HG02885 (cell line): ENCODE measurements at regions not wholly inside any gene's neighbourhood (a gene's known extent, or its start where the extent isn't known, plus 50 kb on each side); places are given as distances from the start of the nearest gene placed in this dataset.
"Not testable (repeated sequence)": the region's sequence is repeated elsewhere in the genome, so short reads cannot be mapped to it uniquely, and the experiment has no call there.

ENCODE experiments used
- ATAC-seq: cut with Tn5 transposase; IDR thresholded peaks from one replicate; pipeline ENCODE4 v1.9.1; 2021; ENCODE audit warnings: mild to moderate bottlenecking; ENCODE audit not compliant: unreplicated experiment, poor library complexity

DNA sequence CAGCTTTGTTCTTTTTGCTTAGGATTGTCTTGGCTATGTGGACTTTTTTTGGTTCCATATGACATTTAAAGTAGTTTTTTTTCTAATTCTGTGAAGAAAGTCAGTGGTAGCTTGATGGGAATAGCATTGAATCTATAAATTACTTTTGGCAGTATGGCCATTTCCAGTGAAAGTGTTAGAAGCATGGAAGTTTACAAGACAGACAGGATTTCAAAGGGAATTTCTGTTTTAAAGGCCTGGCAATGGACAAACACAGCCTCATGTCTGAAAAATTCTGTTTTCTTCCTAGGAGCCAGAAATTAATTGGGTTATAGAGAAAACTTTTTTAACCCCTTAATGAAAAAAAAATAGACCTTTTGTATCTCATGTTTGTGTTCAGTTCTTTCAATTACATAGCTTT is 184.4 kb downstream of the ATP23 start:
- ATAC-seq: not testable (repeated sequence)

DNA sequence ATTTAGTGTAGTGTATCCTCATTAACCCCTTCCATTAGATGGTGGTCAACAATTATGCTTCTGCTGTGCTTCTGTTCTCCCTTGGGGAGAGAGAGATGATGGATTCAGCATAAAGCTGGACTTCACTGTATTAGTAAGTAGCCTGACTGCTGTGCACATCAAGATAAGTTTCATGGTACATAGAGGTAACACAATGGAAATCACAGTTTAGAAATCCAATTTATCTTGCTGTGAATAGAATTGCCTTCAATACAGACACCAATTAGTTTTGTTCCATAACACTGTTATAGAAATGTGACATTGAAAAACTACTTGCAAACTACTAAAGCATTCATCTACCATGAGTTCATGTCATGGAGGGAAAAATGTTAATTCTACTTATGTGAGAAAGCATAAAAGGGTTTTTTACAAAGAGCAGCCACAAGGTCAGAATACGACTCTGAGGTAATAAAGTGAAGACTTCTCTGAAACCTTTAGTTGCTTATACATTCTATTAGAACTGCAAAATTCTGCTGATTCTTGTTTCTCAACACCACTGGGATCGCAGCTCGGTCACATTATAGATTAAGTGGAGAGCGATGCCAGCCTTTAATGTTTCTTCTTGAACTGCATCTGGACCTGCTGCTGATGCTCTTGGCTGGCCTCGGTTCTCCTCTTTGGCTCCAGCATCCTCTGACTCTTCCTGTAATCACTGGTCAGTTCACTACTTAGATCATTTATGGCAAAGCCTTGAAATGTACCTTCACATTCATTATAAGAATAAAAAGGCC is 190.8 kb downstream of the ATP23 start:
- ATAC-seq: no peak

DNA sequence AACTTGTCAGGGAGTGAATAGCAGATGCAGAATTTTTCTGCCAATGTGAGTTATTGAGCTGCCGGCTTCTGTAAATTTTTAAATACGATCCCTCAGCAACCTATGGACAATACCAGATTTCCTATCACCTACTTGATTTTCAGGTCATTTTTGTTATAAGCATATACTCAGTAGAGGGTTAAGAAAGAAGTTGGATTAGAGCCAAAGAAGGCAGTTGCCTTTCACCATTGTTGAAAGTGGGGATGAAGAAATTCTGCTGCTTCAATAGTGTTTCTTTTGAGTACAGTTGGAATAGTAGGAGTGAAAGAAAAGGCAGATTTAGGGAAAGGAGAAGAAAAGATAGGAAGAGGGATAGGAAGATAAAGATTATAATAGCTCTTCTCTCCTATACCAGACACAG is 197.1 kb downstream of the ATP23 start:
- no peak for ATAC-seq

DNA sequence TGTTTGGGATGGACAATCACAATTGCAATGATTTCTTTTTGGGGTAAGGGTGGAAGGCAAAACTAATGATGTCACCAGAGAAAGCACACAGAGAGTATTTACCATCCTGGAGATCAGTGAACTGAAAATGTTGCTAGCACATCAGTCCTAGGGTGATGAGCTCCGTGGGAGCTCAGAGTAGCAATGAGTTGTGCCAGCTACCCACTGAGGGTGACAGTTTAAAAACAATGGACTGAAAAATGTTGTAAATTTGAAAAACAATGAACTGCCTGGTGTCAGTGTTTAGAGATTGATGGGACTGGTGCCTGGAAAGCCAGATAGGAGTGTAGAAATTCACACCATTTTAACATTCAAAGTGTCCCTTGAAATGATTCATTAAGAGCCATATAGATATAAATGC is 198.5 kb downstream of the ATP23 start:
- ATAC-seq: no peak

DNA sequence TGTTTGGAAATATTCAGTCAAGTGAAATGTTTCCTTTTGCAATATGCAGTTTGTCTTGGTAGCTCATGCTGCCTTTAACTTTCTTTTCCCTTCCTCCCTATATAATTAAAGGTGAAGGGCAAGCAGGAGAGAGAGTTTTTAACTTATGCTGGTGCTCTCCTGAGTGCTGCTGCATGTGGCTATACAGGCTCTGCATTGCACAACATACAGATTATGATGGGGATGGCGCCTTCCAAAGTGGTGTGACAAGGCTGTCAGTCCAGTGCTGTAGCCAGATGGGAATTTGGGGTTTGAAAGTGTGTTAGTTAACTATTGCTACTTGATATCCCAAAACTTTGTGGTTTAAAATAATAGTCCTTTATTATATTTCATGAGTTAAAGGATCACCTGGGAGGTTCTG is 199.0 kb downstream of the ATP23 start:
- ATAC-seq: no peak

DNA sequence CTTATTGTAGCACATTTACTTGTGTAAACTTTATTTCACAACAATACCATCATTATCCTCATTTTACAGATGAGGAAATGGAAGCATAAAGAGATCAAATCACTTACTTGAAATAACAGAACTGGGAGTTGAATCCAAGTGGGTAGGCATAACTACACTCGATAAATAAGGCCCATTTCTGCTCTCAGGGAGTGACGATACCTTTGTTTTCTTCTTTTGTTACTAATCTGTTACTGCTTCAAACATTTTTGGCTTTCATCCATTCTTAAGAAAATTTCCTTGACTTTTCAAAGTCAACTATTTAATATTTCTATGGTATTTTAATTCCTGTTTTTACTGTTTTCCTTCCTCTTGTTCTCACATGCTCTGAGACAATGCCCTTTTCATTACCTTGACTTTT is 201.6 kb downstream of the ATP23 start:
- ATAC-seq: no peak

DNA sequence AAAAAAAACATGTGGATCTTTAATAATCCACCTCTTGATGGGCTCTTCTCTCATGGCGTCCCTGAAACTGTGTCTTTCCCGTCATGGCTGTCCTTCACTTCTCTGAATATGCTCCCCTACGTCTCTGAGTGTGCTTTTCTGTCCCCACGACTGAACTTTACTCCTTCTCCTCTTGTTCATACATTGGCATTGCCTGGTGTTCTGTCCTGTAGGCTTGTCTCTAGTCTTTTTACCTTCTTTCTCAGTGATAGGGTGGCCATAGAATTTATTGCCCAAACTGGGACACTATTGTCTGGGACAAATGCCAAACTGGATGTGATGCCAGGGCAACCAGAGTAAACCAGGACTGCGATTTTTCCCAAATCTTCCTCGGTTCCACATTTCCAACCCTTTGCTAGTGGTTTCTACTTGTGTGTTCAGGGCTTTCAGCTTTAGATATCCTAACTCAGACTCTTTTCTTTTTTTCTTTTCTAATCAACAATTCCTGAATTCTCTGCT is 202.2 kb downstream of the ATP23 start:
- ATAC-seq: no peak

DNA sequence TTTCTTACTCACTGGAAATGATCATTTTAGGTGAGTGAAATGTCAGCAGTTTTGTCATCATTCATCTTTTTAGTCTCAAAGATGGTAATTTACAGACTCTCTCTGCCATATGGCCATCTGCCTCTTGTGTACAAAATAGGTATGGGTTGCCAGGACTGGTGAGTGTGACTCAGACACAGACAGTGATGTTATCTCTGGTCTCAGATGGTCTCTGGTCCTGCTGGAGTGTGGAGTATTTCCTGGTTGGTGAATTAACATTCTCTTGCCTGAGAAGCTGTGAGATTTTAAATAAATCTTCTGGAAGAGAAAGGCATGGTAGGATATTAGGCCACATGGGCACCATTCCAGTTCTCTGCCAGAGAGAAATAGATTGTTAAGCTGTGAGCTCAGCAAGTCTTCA is 207.0 kb downstream of the ATP23 start:
- ATAC-seq: no peak

DNA sequence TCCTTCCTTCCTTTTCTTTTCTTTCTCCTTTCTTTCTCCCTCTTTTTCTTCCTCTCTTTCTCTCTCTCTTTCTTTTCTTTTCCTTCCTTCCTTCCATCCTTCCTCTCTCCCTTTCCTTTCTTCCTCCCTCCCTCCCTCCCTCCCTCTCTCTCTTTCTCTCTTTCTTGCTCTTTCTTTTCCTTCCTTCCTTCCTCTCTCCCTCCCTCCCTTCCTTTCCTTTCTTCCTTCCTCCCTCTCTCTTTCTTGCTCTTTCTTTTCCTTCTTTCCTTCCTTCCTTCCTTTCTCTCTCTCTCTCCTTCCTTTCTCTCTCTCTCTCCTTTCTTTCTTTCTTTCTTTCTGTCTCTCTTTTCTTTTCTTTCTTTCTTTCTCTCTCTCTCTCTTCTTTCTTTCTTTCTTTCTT is 207.6 kb downstream of the ATP23 start:
- no peak for ATAC-seq

DNA sequence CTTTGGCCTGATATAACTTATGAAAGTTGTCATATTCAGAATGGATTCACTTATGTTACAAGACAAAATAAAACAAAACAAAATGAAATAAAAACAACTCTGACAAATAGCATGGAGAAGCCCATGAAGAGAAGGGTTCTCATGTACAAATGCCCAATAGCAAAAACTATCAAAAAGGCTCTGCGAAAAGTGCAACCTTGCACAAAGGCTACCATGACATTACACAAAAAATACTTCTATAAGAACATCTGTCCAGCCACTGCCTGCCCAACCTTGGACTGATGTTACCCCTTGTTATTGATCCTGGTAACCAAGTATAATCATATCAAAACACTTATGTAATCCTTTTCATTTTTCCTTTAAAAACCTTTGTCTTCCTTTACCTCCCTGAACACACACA is 213.0 kb downstream of the ATP23 start:
- no peak for ATAC-seq

DNA sequence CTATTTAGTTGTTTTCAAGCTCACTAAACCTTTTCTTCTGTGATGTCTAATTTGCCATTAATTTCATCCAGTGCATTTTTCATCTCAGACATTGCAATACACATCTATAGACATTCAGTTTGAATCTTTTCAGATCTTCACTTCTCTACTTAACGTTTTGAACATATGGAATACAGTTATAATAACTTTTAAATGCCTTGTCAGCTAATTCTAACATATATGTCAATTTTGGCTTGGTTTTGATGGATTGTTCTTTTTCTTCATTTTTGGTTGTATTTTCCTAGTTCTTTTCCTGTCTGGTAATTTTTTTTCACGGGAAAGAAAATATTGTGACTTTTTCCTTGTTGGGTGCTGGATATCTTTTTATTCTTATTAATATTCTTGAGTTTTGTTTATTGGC is 215.3 kb downstream of the ATP23 start:
- no peak for ATAC-seq

DNA sequence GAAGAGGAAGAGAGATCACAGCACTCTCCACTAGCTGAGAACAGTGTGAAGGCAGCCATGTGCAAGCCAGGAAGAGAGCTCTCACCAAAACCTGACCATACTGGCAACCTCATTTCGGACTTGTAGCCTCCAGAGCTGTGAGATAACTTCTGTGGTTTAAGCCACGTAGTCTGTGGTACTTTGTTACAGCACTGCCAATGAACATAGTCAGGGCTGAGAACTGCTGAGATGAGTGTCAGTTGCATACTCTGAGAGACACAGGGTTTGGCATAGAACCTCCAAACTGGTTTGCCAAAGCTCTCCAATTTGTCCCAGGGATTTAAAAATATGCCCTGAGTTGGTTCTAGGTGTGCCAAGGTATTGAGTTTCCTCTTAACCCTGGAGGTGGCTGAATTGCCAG is 218.6 kb downstream of the ATP23 start:
- no peak for ATAC-seq

DNA sequence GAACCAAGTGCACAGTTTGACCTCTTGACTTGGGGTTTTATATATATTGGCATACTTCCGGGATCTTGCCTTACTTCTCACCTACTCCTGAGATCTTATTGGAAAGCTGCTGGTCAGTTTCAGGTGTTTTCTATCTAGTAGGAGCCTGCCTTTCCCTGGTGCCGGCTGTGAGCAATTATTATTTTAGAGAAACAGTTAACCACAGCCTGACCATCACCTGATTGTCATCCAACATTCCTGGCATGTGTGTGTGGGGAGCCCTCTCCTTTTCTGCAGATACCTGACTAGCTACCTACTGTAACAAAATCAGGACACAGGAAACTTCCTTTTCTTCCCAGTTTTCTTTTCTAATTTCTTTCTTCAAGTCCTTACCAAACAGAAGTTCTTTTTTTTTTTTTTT is 220.4 kb downstream of the ATP23 start:
- no peak for ATAC-seq

DNA sequence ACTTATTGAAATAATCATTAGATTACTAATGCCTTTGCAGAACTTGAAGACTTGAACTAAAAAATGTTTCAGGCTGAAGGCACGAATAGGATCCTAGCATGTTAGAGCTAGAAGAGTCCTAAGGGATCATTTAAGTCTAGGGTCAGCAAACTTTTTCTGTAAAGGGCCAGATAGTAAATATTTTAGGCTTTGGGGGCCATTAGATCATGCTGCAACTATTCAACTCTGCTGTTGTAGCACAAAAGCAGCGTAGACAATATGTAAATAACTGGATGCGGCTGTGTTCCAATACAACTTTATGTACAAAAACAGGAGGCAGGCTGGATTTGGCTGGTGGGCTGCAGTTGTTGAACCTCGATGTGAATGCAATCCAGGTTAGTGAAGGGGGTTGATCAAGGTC is 221.7 kb downstream of the ATP23 start:
- ATAC-seq: no peak

DNA sequence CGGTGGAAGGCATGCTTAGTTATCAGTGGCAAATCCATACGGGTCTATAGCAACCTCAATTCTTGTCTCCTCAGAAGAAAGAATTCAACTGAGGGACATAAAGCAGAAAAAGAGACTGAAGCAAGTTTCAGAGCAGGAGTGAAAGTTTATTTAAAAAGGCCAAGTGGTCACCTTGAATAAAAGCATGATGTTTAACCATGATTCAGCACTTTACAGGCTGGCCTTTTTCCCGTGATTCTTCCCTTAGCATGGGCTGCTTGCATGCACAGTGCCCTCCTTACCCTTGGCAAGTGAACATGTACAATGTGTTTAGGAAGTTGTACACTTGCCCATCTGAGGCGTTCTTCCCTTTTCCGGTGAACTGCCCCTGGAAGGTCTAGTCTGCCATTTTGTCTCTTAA is 225.3 kb downstream of the ATP23 start:
- no peak for ATAC-seq

DNA sequence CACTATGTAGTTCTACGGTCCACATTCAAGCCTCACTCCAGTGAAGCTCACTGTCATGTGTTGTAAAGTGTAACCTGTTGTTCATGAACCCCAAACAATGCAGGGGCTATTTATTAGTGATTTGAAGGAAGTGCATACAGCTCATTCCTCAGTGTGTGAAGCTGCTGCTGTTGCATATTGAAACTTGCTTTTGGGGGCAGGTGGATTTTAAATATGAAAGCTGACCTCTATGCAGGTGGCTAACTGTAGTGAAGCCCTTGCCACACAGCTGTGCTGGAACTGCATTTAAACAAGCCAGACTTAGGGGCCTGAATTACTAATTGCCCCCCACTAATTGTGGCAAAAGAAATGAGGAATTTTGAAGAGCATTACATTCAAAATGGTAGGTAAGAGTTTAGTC is 226.3 kb downstream of the ATP23 start:
- ATAC-seq: no peak

DNA sequence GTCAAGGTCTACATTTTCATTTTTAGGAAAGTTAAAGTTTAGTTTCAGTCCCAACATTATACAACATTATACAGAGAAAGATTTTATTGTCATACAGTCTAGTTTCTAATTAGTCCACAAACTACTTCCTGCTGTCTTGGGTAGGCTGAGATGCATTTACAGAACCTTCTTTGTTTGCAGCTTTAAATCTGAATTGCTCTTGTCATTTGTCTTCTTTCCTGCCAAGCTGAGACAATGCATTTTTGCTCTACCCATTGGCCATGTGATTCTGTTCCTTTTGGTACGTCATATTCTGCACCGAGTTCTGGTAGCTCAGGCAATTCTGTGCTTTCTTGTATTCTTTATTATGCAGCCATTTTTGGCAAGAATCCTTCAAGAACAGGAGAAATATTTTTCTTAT is 228.5 kb downstream of the ATP23 start:
- ATAC-seq: no peak

DNA sequence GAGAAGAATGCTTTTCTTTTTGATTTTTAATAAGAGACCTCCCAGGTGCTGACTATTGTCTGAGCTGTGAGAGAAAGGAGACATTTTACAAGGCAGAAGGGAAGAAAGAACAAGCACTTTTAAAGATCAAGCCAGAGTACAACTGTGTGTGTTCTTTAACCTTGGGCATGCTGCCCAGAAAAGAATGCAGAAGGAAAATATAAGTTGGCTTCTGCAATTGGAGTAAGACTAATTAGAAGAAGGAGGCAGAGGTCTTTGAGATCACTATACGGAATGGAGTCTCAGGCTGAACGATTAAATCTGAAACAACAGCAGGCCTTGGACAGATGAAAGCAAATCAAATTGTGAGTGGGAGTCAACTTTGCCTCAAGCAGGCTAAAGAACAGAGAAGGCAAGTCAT is 230.5 kb downstream of the ATP23 start:
- no peak for ATAC-seq

DNA sequence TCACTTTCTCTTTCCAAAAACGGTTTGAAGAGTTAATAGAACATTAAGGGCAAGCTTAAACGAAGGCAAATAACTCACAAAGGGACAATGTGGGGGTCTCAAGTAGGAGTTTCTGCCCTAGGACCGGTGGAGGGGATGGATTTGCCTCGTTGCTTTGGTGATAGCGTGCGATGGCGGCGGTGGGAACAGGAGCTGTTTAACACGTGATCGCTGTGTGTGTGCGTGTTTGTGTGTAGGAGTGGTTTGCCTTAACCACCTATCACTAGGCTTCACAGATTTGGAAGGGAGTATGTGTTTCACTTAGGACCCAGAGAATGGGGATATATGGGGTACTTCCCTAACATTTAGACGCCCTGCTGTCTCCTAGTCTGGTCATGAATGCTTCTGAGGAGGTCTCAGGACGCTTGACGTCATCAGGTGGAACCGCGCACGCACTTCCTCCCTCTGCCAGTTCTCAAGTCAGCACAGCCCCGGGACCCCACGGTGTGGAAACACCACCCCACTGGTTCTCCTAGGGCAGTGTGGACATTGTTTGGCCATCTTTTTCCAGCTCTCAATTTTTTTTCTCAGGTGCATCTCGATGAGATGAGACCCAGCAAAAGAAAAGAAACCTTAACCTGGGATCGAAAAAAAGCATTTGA is 231.2 kb downstream of the ATP23 start:
- no peak for ATAC-seq

DNA sequence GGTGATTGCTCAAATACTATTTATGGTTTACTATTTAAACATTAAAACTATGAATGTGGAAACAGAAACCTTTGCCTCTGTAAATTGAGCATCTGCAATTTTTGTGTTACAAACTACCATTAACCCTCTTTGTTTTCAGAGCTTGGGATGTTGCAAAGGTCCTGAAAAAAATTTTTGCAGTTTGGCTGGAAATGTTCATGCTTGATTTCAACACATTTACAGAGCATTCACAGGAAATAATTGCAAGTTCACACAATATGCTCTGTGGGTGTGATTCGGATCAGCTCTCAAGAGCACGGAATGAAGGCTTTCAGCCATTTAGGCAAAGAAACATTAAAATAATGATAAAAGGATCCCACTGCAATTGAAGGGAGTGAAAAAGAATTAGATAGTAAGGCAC is 232.9 kb downstream of the ATP23 start:
- ATAC-seq: no peak

DNA sequence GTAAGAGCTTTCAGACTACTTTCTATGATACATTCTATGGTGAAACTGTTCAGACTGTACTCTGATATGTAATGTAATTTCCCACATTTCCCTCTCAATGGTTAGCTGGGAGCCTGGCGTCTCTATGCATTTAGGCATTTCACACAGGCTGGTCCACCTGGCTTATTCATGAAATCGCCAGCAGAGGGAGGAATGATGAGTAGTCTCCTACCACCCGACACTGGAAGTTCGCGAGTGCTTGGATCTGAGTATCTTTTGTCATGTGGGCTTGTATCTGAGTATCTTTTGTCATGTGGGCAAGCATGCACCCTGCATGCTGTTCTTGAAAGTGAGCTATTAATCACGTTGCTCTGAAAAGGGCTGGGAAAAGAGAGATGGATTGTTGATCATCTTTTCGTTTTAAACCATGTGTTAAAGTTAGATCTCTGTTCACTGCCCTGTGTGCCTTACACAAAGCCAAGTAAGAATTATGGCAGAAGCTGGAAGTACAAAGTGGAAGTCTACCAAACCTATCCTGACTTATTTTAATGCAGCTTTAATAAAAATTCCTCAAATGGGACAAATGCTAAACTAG is 235.0 kb downstream of the ATP23 start:
- ATAC-seq: no peak

DNA sequence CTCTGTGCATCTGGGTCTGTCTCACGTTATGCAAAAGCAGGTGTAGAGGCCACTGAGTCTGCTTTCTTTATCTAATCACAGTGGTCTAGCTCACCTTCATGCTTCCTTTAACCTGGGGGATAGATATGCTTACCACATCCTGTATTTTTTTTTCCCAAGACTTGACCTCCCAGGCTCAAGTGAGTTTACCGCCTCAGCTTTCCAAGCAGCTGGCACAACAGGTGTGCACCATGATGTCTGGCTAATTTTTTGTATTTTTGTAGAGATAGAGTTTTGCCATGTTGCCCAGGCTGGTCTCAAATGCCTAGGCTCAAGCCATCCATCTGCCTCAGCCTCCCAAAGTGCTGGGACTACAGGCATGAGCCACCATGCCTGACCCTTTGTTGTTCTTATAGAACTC is 236.0 kb downstream of the ATP23 start:
- ATAC-seq: no peak
